GM19023 (cell line): ENCODE measurements at regions not wholly inside any gene's neighbourhood (a gene's known extent, or its start where the extent isn't known, plus 50 kb on each side); places are given as distances from the start of the nearest gene placed in this dataset.
"Not testable (repeated sequence)": the region's sequence is repeated elsewhere in the genome, so short reads cannot be mapped to it uniquely, and the experiment has no call there.

Source experiments
- ATAC-seq: cut with Tn5 transposase; IDR thresholded peaks from one replicate; pipeline ENCODE4 v1.9.1; 2021; ENCODE audit warnings: mild to moderate bottlenecking, moderate library complexity; ENCODE audit not compliant: unreplicated experiment

DNA sequence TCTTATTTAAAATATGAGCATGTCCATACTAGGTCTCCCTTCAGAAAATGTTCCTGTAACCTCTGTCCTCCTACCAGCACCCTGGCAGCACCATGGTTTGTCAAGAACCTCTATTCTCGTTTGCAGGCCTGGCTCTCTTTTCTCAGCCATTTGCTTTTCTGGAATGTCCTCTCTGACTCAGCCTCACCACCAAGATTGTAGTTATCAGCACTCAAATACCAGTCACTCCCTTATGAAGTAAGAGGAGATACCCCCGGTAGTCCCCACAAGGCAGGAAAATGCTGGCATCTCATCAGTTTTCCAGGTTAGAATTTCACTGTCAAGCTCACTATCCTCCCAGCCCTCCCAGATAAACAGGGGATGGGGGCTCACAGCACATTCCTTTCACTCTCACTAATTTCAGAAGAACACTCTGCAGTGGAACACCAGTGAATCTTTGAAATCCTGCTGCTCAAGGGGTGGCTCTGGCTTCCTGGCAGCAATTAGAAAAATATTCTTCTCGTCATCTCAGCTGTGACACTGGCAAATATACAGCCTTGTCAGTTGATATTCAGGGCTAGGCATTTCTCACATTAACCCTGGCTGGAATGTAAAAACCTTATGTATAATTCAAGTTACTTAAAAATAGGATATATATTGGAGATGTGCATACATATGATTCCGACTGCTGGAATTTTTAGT, 129.2 kb downstream of the TBX18 start:
- no peak for ATAC-seq

DNA sequence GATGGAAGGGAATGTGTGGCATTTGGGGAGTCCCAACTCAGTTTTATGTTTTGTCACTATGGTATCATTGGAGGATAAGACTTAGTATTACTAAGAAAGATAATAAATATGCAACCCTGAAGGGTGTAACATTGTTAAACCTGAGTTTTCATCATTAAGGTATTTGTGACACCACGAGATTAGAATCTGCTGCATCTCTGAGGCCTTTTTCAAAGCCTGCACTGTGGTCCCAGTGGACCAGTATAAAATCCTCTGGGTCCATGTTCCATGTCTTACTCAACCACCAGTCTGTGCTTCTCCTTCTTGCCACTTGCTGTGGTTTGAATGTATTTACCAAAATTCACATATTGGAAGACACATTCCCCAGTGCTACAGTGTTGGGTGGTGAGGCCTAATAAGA, 130.6 kb downstream of the TBX18 start:
- no peak for ATAC-seq

DNA sequence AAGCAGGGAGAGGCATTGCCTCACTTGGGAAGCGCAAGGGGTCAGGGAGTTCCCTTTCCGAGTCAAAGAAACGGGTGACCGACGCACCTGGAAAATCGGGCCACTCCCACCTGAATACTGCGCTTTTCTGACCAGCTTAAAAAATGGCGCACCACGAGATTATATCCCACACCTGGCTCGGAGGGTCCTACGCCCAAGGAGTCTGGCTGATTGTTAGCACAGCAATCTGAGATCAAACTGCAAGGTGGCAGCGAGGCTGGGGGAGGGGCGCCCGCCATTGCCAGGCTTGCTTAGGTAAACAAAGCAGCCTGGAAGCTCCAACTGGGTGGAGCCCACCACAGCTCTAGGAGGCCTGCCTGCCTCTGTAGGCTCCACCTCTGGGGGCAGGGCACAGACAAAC, 137.9 kb downstream of the TBX18 start:
- ATAC-seq, result not testable (repeated sequence)

DNA sequence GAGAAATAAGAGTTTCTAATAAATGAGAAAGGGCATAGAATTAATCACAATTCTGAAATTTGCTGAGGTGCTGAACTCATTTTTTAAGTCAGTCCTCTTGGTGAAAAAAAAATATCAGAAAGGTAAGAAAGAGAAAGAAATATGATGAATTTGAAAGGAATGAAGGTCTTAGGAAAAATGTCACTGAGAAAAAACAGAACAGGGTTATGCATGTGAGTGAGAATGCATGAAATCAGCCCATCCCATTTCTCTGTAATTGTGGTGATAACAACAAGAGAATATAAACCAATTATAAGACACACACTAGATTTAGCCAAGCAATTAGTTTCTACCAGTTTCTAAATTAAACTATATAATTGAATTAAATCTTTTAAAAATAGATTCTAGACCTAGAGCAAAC, 138.9 kb downstream of the TBX18 start:
- ATAC-seq, result no peak

- ATAC-seq, result no peak
Measured at GRCh38 chr6:84623956-84624680, 140.3 kb downstream of the TBX18 start.

- ATAC-seq, result no peak
Measured at GRCh38 chr6:84618836-84619235, 145.6 kb downstream of the TBX18 start.

DNA sequence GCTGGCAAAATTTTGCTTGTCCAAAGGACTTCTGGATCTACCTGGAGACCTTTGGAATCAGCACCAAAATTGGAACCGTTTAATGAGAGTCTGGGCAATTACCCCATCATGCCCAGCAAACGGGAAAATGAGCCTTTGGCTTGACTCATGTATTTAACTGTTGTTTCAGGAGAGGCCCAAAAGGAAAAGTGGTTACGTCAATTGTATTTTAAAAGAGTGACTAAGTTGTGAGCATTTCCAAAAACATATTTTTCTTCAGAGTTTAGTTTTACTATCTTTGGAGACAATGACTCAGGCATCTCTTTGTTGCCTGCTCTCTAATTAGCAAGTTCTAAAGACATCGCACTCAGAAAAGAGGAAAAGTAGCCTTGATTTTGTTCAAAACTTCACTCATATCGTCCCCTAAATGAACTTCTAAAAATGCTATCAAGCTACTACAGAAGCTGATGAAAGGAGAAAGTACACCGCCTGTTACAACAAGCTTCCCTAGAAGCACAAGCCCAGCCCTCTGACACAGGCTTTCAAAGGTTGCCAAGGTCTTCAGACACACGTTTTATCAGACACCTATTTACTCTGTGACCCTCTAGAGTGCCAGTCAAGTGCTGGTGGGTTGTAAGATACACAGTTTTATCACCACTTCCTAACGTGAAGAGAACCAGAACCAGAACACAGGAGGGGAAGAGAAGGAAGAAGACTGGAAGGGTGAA, 146.2 kb downstream of the TBX18 start:
- ATAC-seq, result no peak

DNA sequence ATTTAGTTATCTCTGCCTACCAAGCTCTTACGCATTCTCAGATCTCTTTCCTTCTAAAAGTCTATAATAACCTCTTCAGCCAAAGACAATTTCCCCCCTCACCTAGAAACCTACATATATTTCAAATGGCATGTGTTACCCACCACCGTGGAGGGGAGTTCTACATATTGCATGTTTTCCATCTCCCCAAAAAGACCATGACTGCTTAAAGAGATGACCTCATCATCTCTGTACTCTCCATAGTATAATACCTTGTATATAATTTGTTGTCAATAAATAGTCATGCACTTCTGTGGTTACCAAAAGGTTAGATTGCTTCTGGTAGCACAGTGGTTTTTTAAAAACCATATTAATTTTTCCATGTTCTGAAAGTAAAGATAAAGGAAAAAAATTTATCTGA, 148.4 kb downstream of the TBX18 start:
- no peak for ATAC-seq

DNA sequence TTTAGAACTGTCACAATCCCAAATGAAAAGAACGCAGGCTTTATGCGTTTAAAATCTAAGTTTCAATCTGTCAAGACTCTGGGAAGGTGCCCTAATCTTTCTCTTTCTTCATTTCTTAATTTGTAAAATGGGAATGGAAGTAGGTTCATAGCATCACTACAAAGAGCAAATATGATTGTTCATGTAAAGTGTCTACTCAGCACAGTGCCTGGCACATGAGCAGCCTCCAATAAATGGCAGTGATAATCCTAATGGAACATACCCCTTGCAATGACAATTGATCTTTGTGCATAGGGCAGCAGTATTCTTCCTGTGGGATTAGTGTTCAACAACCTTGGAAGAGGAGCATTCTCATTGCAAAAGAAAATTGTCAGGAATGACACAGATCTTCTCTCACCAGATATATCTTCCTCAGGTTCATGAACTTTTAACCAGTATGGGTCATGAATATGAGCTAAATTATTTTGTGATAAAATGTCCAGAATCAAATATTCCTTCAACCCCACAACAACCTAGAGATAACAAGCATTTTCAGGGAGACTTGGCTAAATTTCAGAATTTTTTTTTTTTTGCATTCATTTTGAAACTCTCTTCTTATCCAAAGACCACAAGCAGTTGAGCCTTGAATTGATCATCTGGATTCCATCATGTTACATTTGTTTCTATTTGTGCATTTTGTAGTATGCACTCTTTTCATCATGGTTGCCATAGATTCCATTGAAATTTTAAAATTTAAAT, 149.1 kb downstream of the TBX18 start:
- no peak for ATAC-seq

DNA sequence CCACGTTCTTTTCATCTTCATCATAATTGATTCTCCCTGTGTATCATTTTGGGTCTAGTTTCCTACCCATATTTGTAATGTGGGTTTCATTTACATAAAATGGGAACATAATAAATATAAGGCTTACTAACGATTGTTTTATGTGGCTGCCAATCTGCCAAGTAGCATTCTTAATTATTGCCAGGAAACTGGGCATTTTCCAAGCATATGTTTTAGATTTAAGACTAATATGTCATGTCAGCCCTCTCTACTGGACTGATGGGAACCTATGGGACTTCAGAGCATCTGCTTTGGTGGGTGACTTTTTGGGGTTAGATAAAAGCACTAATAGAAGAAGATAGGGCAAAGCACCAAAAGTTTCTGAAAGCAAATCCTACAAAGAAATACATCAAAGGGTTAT, 157.5 kb downstream of the TBX18 start:
- no peak for ATAC-seq

GRCh38 chr6:84605298-84605697, 159.1 kb downstream of the TBX18 start:
- no peak for ATAC-seq

DNA sequence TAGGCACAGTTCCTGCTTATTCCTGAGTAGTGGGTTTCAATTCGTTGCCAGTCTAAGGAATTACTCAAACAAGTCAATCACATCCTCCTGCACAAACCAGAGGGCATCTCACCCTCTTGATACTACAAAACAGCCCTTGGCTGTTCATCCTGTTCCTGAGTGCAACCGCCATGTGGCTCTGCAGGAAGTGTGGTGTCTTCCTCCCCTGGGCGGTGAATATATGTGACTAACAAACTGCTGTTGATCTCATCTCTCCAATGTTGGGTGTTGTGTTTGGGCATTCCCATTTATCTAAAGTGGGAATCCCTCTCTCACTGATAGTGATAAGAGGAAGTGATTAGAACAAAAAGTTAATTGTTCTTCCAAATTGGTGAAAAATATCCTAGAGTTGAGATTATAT, 163.0 kb downstream of the TBX18 start:
- ATAC-seq, result no peak

DNA sequence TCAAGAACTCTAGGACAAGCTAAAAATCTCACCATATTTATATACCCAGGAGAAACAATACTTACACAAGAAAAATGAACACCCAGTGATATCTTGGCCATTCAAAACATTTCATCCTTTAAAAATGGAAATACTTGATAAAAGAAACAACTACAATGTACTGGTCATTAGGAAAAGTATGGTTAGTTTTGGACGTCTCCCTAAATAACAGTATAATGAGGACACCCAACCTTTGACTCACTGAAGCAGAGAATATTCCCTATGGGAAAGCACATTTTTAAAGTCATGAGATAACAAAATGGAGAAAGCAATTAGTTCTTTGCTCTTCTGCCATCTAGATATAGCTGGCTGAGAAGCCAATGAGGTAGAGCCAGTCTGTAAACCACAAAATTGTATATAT, 164.4 kb downstream of the TBX18 start:
- no peak for ATAC-seq

GRCh38 chr6:84597238-84597875, 167.0 kb downstream of the TBX18 start:
- ATAC-seq, result no peak

DNA sequence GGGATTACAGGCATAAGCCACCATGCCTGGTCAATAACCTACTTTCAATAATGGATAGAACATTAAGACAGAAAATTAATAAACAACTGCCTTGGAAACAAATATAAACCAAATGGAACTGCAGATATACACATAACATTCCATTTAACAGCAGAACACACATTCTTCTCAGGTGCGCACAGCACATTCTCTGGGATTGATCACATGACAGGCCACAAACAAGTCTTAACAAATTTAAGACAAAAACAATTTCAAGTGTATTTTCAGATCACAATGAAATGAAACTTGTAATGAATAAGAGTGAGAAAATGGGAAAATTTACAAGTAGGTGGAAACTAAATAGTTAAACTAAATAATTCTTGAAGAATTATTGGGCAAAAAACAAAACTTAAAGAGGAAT, 167.9 kb downstream of the TBX18 start:
- ATAC-seq, result no peak

DNA sequence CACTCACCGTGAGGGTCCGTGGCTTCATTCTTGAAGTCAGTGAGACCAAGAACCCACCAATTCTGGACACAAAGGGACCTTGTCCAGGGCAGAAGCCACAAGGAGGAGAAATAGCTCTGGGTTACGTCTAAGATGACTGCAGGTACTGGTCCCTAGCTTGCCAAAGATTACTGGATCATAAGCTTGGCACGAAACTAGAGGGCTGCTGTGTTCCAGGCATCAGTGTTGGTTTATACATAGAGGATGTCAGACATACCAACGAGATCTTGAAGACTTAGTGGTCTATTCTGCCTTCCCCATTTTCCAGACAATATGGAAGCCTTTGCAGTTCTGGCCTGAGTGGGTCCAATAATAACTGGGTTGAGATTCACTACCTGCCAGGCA, 175.7 kb downstream of the TBX18 start:
- ATAC-seq, result no peak

DNA sequence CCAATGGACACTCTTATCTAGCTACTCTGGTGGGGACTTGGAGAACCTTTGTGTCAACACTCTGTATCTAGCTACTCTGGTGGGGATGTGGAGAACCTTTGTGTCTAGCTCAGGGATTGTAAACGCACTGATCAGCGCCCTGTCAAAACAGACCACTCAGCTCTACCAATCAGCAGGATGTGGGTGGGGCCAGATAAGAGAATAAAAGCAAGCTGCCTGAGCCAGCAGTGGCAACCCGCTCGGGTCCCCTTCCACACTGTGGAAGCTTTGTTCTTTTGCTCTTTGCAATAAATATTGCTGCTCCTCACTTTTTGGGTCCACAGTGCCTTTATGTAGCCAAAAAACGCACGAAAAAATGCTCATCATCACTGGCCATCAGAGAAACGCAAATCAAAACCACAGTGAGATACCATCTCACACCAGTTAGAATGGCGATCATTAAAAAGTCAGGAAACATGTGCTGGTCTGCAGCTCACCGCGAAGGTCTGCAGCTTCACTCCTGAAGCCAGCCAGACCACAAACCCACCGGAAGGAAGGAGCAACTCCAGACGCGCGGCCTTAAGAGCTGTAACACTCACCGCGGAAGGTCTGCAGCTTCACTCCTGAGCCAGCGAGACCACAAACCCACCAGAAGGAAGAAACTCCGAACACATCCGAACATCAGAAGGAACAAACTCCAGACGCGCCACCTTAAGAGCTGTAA, 176.3 kb downstream of the TBX18 start:
- not testable (repeated sequence) for ATAC-seq

GRCh38 chr6:84587202-84587940, 177.0 kb downstream of the TBX18 start:
- ATAC-seq, result not testable (repeated sequence)

GRCh38 chr6:84583784-84584183, 180.6 kb downstream of the TBX18 start:
- ATAC-seq, result no peak

DNA sequence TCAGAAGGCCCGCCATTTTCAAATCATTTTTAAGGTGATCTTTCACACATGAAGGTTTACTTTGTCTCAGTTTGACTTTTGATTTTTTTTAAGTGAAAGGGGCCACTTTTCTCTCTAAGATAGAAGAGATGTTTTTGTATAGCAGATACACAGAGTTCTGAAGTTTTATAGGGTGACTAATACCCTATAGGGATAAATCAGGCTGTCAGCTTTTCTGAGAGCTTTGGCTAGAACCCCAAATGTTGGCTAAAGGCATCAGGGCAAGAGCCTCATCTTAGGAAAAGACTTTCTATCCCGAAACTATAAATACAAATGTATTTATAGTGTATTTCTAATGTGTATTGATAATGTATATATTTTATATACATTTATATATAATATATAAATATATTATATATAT, 181.4 kb downstream of the TBX18 start:
- no peak for ATAC-seq
